Nephron (organoid): ENCODE measurements at regions not wholly inside any gene's neighbourhood (a gene's known extent, or its start where the extent isn't known, plus 50 kb on each side); places are given as distances from the start of the nearest gene placed in this dataset.

ENCODE experiments used
- H3K27ac Mint-ChIP-seq, 3 experiments: 2 replicates each; pipeline ENCODE4 v1.8.0; 2020; ENCODE audit warnings: mixed read lengths in 3 of 3, mild to moderate bottlenecking in 2 of 3, moderate library complexity in 1 of 3
- H3K27me3 Mint-ChIP-seq: 2 replicates; pipeline ENCODE4 v1.8.0; 2021; ENCODE audit warnings: low read depth, mild to moderate bottlenecking, moderate library complexity, mixed read lengths
- H3K36me3 Mint-ChIP-seq: 2 replicates; pipeline ENCODE4 v1.8.0; 2020; ENCODE audit warnings: low read depth, mixed read lengths
- H3K4me1 Mint-ChIP-seq: 2 replicates; pipeline ENCODE4 v1.8.0; 2020; ENCODE audit warnings: mixed read lengths
- H3K4me3 Mint-ChIP-seq, 3 experiments: 2 replicates each; pipeline ENCODE4 v1.8.0; 2020; ENCODE audit warnings: mild to moderate bottlenecking in 3 of 3, mixed read lengths in 3 of 3, moderate library complexity in 2 of 3
- H3K9me3 Mint-ChIP-seq: 2 replicates; pipeline ENCODE4 v1.8.0; 2020; ENCODE audit warnings: mixed read lengths
- CTCF ChIP-seq, 3 experiments: fragments of 200-600 bp; sonication (generic); IDR thresholded peaks; one replicate each; pipeline ENCODE4 v1.5.0; 2021; ENCODE audit warnings: antibody characterized with exemption in 3 of 3; ENCODE audit not compliant: unreplicated experiment in 3 of 3

- Mint-ChIP-seq H3K4me1 (peaks cover 53% of the 10 kb centered on the region), H3K4me3 (no peak overlapping the region), H3K27ac (peak overlapping the region in 1 of 3 experiments; percentile 21), H3K36me3 (no peaks in the 10 kb centered on the region), H3K9me3 (no peaks in the 10 kb centered on the region), H3K27me3 (peaks cover 34% of the 10 kb centered on the region)
- TF ChIP-seq CTCF (IDR thresholded peaks at IDR 0.05; ENCODE audit: unreplicated experiment in 3 of 3): no peak
Measured at GRCh38 chr3:72660270-72661114, 187.8 kb downstream of the SHQ1 start.

- Mint-ChIP-seq H3K27me3 (peaks cover 43% of the 10 kb centered on the region), H3K27ac (peak overlapping the region in 1 of 3 experiments; percentile 49), H3K9me3 (no peaks in the 10 kb centered on the region), H3K36me3 (no peaks in the 10 kb centered on the region), H3K4me1 (peaks cover 56% of the 10 kb centered on the region), H3K4me3 (no peak overlapping the region)
- no peak for TF ChIP-seq CTCF (IDR thresholded peaks at IDR 0.05; ENCODE audit: unreplicated experiment in 3 of 3)
Measured at GRCh38 chr3:72659596-72659995, 188.6 kb downstream of the SHQ1 start.

- H3K27ac Mint-ChIP-seq: peak overlapping the region in 1 of 3 experiments; percentile 49
- H3K36me3 Mint-ChIP-seq: no peaks in the 10 kb centered on the region
- no peak for TF ChIP-seq CTCF (IDR thresholded peaks at IDR 0.05; ENCODE audit: unreplicated experiment in 3 of 3)
Measured at GRCh38 chr3:72659188-72659587, 189.1 kb downstream of the SHQ1 start.

GRCh38 chr3:72658466-72659100 is 189.7 kb downstream of the SHQ1 start:
- no peak overlapping the region for H3K4me3 Mint-ChIP-seq
- peaks cover 49% of the 10 kb centered on the region for H3K27me3 Mint-ChIP-seq
- no peaks in the 10 kb centered on the region for H3K36me3 Mint-ChIP-seq
- no peak overlapping the region for H3K27ac Mint-ChIP-seq
- no peak for TF ChIP-seq CTCF (IDR thresholded peaks at IDR 0.05; ENCODE audit: unreplicated experiment in 3 of 3)
- peaks cover 46% of the 10 kb centered on the region for H3K4me1 Mint-ChIP-seq
- no peaks in the 10 kb centered on the region for H3K9me3 Mint-ChIP-seq

More at GRCh38 chr3:72659188-72659587, 189.1 kb downstream of the SHQ1 start:
- Mint-ChIP-seq H3K9me3 (no peaks in the 10 kb centered on the region), H3K27me3 (peaks cover 46% of the 10 kb centered on the region), H3K4me3 (no peak overlapping the region), H3K4me1 (peaks cover 52% of the 10 kb centered on the region)

GRCh38 chr3:72657666-72658065 is 190.6 kb downstream of the SHQ1 start:
- H3K27me3 Mint-ChIP-seq: peaks cover 50% of the 10 kb centered on the region
- TF ChIP-seq CTCF (IDR thresholded peaks at IDR 0.05; ENCODE audit: unreplicated experiment in 3 of 3): no peak
- no peak overlapping the region for H3K27ac Mint-ChIP-seq
- no peaks in the 10 kb centered on the region for H3K36me3 Mint-ChIP-seq
- peaks cover 37% of the 10 kb centered on the region for H3K4me1 Mint-ChIP-seq
- H3K4me3 Mint-ChIP-seq: no peak overlapping the region
- no peaks in the 10 kb centered on the region for H3K9me3 Mint-ChIP-seq
